ENCODE measurements at regions not wholly inside any gene's neighbourhood (a gene's known extent, or its start where the extent isn't known, plus 50 kb on each side); places are given as distances from the start of the nearest gene placed in this dataset.
A peak's percentile ranks its signal among the peaks of the same experiment; 100 is the strongest.

- no peak overlapping the region for H3K23ac ChIP-seq (ENCODE audit: insufficient read length)
- H3K4ac ChIP-seq (replicated peaks; ENCODE audit: insufficient read length, low read depth, low read length): no peak overlapping the region
- no peak overlapping the region for H3K4me2 ChIP-seq (ENCODE audit: insufficient read depth in 1 of 2, low read depth in 2 of 2, low read length in 2 of 2)
- no peaks in the 10 kb centered on the region for H3K36me3 ChIP-seq (ENCODE audit: control insufficient read depth in 2 of 4, insufficient read depth in 4 of 4, low read length in 3 of 4)
- H3K4me3 ChIP-seq (ENCODE audit: extremely low read depth in 1 of 4, insufficient read depth in 2 of 4, low read depth in 3 of 4, low read length in 4 of 4): no peak overlapping the region
- POLR2A ChIA-PET (ENCODE audit: partially characterized antibody): no interaction called here
- no peaks in the 10 kb centered on the region for H3K79me2 ChIP-seq (ENCODE audit: control insufficient read depth in 1 of 2, insufficient read depth in 2 of 2, low read length in 2 of 2)
- no peak overlapping the region for H2BK15ac ChIP-seq (ENCODE audit: low read length)
- H2BK5ac ChIP-seq (ENCODE audit: low read depth, low read length): no peak overlapping the region
- no peak overlapping the region for H4K5ac ChIP-seq (ENCODE audit: insufficient read length, low read depth, low read length)
- no peak overlapping the region for H3K14ac ChIP-seq (ENCODE audit: insufficient read length)
- CTCF ChIA-PET (ENCODE audit: partially characterized antibody): interaction anchor here (0.7 to 1.3 kb wide), 6 partner anchors 8 to 417 kb away, joined by 3 to 4 read pairs (median 3); no protein-coding TSS in a partner anchor
- H2AK5ac ChIP-seq (ENCODE audit: low read depth, low read length): no peak overlapping the region
- no peaks in the 10 kb centered on the region for H4K20me1 ChIP-seq (replicated peaks in 1 of 2; ENCODE audit: control insufficient read depth in 1 of 2, insufficient read depth in 2 of 2, low read length in 2 of 2)
- 76% methylated on average over 7 of the region's 7 CpGs; no CpG with 5 or more reads in 1 of the 2 experiments for WGBS, 2 experiments (ENCODE audit: extremely low coverage in 1 of 2, insufficient coverage in 1 of 2, insufficient read length in 1 of 2, insufficient replicate concordance in 2 of 2, low coverage in 1 of 2, low lambda C conversion rate in 2 of 2, missing lambda C conversion rate in 1 of 2)
- no peak overlapping the region for H2BK20ac ChIP-seq (ENCODE audit: low read length)
- H3K27me3 ChIP-seq (replicated peaks in 1 of 4; ENCODE audit: control insufficient read depth in 3 of 4, extremely low read depth in 1 of 4, insufficient read depth in 3 of 4, low read length in 3 of 4): no peaks in the 10 kb centered on the region
- TF ChIP-seq CBX5 (IDR thresholded peaks at IDR 0.05; ENCODE audit: low read depth, low read length): no peak
- no peak for TF ChIP-seq POLR2A (IDR thresholded peaks at IDR 0.05; ENCODE audit: control extremely low read depth in 1 of 2, low read depth in 2 of 2, low read length in 2 of 2)
- TF ChIP-seq TBP (IDR thresholded peaks at IDR 0.05; ENCODE audit: low read depth, low read length): no peak
- H3K56ac ChIP-seq (replicated peaks; ENCODE audit: insufficient read length, low read depth, low read length): no peak overlapping the region
- H3K4me1 ChIP-seq (replicated peaks in 1 of 4; ENCODE audit: control insufficient read depth in 3 of 4, insufficient read depth in 4 of 4, low read length in 3 of 4): no peaks in the 10 kb centered on the region
- no peak overlapping the region for H3K18ac ChIP-seq (ENCODE audit: extremely low read depth, low read length)
- H3K27ac ChIP-seq (ENCODE audit: low read depth, low read length): no peak overlapping the region
- H3K23me2 ChIP-seq (ENCODE audit: low read depth, low read length): no peaks in the 10 kb centered on the region
- no peak overlapping the region for H2AFZ ChIP-seq (ENCODE audit: low read length)
- H4K8ac ChIP-seq (ENCODE audit: extremely low read depth, insufficient read depth, low read length): no peak overlapping the region
- no peaks in the 10 kb centered on the region for H3K79me1 ChIP-seq (ENCODE audit: low read depth, low read length)
- FAIRE-seq (peak; percentile 60), DNase-seq (ENCODE audit: low read depth in 1 of 2, low spot score in 2 of 2) (peak; percentile 7 to 49)
- H4K91ac ChIP-seq (replicated peaks; ENCODE audit: insufficient read length, low read length): no peak overlapping the region
- no peak overlapping the region for H2BK120ac ChIP-seq (replicated peaks; ENCODE audit: low read depth, low read length)
- no peak overlapping the region for H3K9ac ChIP-seq (replicated peaks in 1 of 4; ENCODE audit: extremely low read depth in 1 of 4, low read depth in 3 of 4, low read length in 3 of 4)
- H3K9me3 ChIP-seq (ENCODE audit: insufficient read depth in 2 of 2, low read depth in 1 of 2, low read length in 1 of 2): peaks cover 0 to 2% of the 10 kb centered on the region in 2 experiments; a peak in 2 of 4 replicates
- H2BK12ac ChIP-seq (ENCODE audit: low read depth, low read length): no peak overlapping the region
Observed at GRCh38 chr7:51847461-51848134, 531.0 kb upstream of the COBL start.

Data from H1 (cell line).